ENCODE measurements at regions not wholly inside any gene's neighbourhood (a gene's known extent, or its start where the extent isn't known, plus 50 kb on each side); places are given as distances from the start of the nearest gene placed in this dataset.
A peak's percentile ranks its signal among the peaks of the same experiment; 100 is the strongest.

GRCh38 chrY:13068696-13069095, 164.0 kb downstream of the DDX3Y start:
- CTCF ChIA-PET, result no interaction called here
- POLR2A ChIA-PET, result no interaction called here
- peak; percentile 3 for DNase-seq (ENCODE audit: low read depth, low spot score)
- TF ChIP-seq CTCF (IDR thresholded peaks at IDR 0.05; ENCODE audit: insufficient read depth, low read length, missing control alignments), result no peak
- no peak overlapping the region for H3K4me3 ChIP-seq (ENCODE audit: low read depth, low read length)

- DNase-seq (ENCODE audit: low read depth, low spot score), result no peak
- POLR2A ChIA-PET, result no interaction called here
- H3K4me3 ChIP-seq (ENCODE audit: low read depth, low read length), result no peak overlapping the region
- TF ChIP-seq CTCF (IDR thresholded peaks at IDR 0.05; ENCODE audit: insufficient read depth, low read length, missing control alignments), result no peak
- CTCF ChIA-PET, result no interaction called here
Measured at GRCh38 chrY:13069111-13069510, 164.4 kb downstream of the DDX3Y start.

- DNase-seq (ENCODE audit: low read depth, low spot score), result no peak
- ChIA-PET CTCF (no interaction called here), POLR2A (no interaction called here)
Measured at GRCh38 chrY:13082748-13083147, 178.1 kb downstream of the DDX3Y start.

GRCh38 chrY:13091575-13091974, 186.9 kb downstream of the DDX3Y start:
- no peak for DNase-seq (ENCODE audit: low read depth, low spot score)
- H3K4me3 ChIP-seq (ENCODE audit: low read depth, low read length), result no peak overlapping the region
- ChIA-PET CTCF (no interaction called here), POLR2A (no interaction called here)
- TF ChIP-seq CTCF (IDR thresholded peaks at IDR 0.05; ENCODE audit: insufficient read depth, low read length, missing control alignments), result no peak

More at GRCh38 chrY:13082748-13083147, 178.1 kb downstream of the DDX3Y start:
- no peak overlapping the region for H3K4me3 ChIP-seq (ENCODE audit: low read depth, low read length)
- TF ChIP-seq CTCF (IDR thresholded peaks at IDR 0.05; ENCODE audit: insufficient read depth, low read length, missing control alignments), result no peak

- no peak for TF ChIP-seq CTCF (IDR thresholded peaks at IDR 0.05; ENCODE audit: insufficient read depth, low read length, missing control alignments)
- POLR2A ChIA-PET, result no interaction called here
- no peak for DNase-seq (ENCODE audit: low read depth, low spot score)
- CTCF ChIA-PET, result no interaction called here
- H3K4me3 ChIP-seq (ENCODE audit: low read depth, low read length), result no peak overlapping the region
Measured at GRCh38 chrY:13092986-13093385, 188.3 kb downstream of the DDX3Y start.

GRCh38 chrY:13093461-13093860, 188.8 kb downstream of the DDX3Y start:
- CTCF ChIA-PET, result no interaction called here
- no peak for DNase-seq (ENCODE audit: low read depth, low spot score)
- H3K4me3 ChIP-seq (ENCODE audit: low read depth, low read length), result no peak overlapping the region
- TF ChIP-seq CTCF (IDR thresholded peaks at IDR 0.05; ENCODE audit: insufficient read depth, low read length, missing control alignments), result no peak
- POLR2A ChIA-PET, result no interaction called here
